HK-2 (cell line): ENCODE measurements at regions not wholly inside any gene's neighbourhood (a gene's known extent, or its start where the extent isn't known, plus 50 kb on each side); places are given as distances from the start of the nearest gene placed in this dataset.
"Not testable (repeated sequence)": the region's sequence is repeated elsewhere in the genome, so short reads cannot be mapped to it uniquely, and the experiment has no call there.

ENCODE experiments used
- DNase-seq: peaks from one replicate; pipeline ENCODE4 v3.0.0-alpha.2; 2018; ENCODE audit not compliant: unreplicated experiment

- no peak for DNase-seq
These were observed 85.2 kb upstream of the NCOR2 start for GRCh38 chr12:124652661-124653060.

- DNase-seq, result no peak
These were observed 84.3 kb upstream of the NCOR2 start for GRCh38 chr12:124651516-124652273.

GRCh38 chr12:124650912-124651311 is 83.5 kb upstream of the NCOR2 start:
- no peak for DNase-seq

GRCh38 chr12:124648710-124649384 is 81.4 kb upstream of the NCOR2 start:
- no peak for DNase-seq

- no peak for DNase-seq
These were observed 79.9 kb upstream of the NCOR2 start for GRCh38 chr12:124647316-124647715.

- DNase-seq, result no peak
These were observed 79.2 kb upstream of the NCOR2 start for GRCh38 chr12:124646385-124647230.

GRCh38 chr12:124645530-124646244 is 78.3 kb upstream of the NCOR2 start:
- DNase-seq, result no peak

- DNase-seq, result not testable (repeated sequence)
These were observed 76.4 kb upstream of the NCOR2 start for GRCh38 chr12:124643768-124644167.

GRCh38 chr12:124642105-124642504 is 74.7 kb upstream of the NCOR2 start:
- DNase-seq, result no peak

- DNase-seq, result no peak
These were observed 74.2 kb upstream of the NCOR2 start for GRCh38 chr12:124641591-124641990.

GRCh38 chr12:124640056-124640455 is 72.6 kb upstream of the NCOR2 start:
- no peak for DNase-seq

GRCh38 chr12:124639122-124639806 is 71.9 kb upstream of the NCOR2 start:
- DNase-seq, result no peak

GRCh38 chr12:124637581-124637981 is 70.2 kb upstream of the NCOR2 start:
- DNase-seq, result no peak

- no peak for DNase-seq
These were observed 69.8 kb upstream of the NCOR2 start for GRCh38 chr12:124637163-124637562.

- DNase-seq, result peak; percentile 26
These were observed 68.9 kb upstream of the NCOR2 start for GRCh38 chr12:124636138-124636978.

GRCh38 chr12:124635316-124635715 is 67.9 kb upstream of the NCOR2 start:
- DNase-seq, result no peak

- no peak for DNase-seq
These were observed 66.3 kb upstream of the NCOR2 start for GRCh38 chr12:124633365-124634362.

GRCh38 chr12:124632519-124632984 is 65.1 kb upstream of the NCOR2 start:
- no peak for DNase-seq

- DNase-seq, result no peak
These were observed 64.4 kb upstream of the NCOR2 start for GRCh38 chr12:124631681-124632256.
